Prostate gland (tissue), 2 donors: ENCODE measurements at regions not wholly inside any gene's neighbourhood (a gene's known extent, or its start where the extent isn't known, plus 50 kb on each side); places are given as distances from the start of the nearest gene placed in this dataset.

ENCODE experiments used
- DNase-seq: peaks from one replicate; pipeline ENCODE4 v3.0.0-alpha.2; 2019; ENCODE audit warnings: low spot score
- H3K27ac ChIP-seq, 2 donors: fragments of 200-600 bp; sonication (generic); 2 replicates each; pipeline ENCODE4 v1.5.1; 2017 to 2019
- H3K27me3 ChIP-seq: fragments of 200-600 bp; sonication (generic); replicated peaks from 2 replicates; pipeline ENCODE4 v1.5.1; 2019; ENCODE audit not compliant: insufficient read depth
- H3K36me3 ChIP-seq, 2 donors: fragments of 200-600 bp; sonication (generic); 1 replicate in 1 of 2; 2 replicates in 1 of 2; pipeline versions ENCODE4 v1.5.1 to v1.8.1; 2017 to 2019
- H3K4me1 ChIP-seq: fragments of 200-600 bp; sonication (generic); replicated peaks from 2 replicates; pipeline ENCODE4 v1.5.1; 2019
- H3K4me3 ChIP-seq, 2 donors: fragments of 200-600 bp; sonication (generic); 2 replicates each; pipeline ENCODE4 v1.5.1; 2017 to 2019
- H3K9me3 ChIP-seq: fragments of 200-600 bp; sonication (generic); 2 replicates; pipeline ENCODE4 v1.5.1; 2017
- POLR2A ChIP-seq: fragments of 450-650 bp; IDR thresholded peaks from one replicate; pipeline ENCODE4 v1.6.1; 2016; ENCODE audit warnings: antibody characterized with exemption, mild to moderate bottlenecking
- POLR2AphosphoS5 ChIP-seq: sonication (generic); formaldehyde crosslinking; IDR thresholded peaks from one replicate; pipeline ENCODE4 v1.6.1; 2017; ENCODE audit warnings: antibody characterized with exemption
- WGBS: methylation state at CpG from one replicate; pipeline ENCODE4 v1.1.5; 2018; 5-methylcytosine and 5-hydroxymethylcytosine counted together
- intact Hi-C: fragments of 100-400 bp; cut with DNase I; formaldehyde crosslinking; loops from one replicate; pipeline ENCODE4 v1.14.2; 2022
- TF ChIP-seq, protein P1 (sequence below), 4 experiments: fragments of 200-600 bp in 2 of 4; fragments of 450-650 bp in 2 of 4; sonication (generic) in 2 of 4; IDR thresholded peaks; 1 replicate in 3 of 4; 2 replicates in 1 of 4; pipeline ENCODE4 v1.5.1; 2016 to 2019; ENCODE audit warnings: antibody characterized with exemption in 4 of 4, mild to moderate bottlenecking in 2 of 4, moderate library complexity in 2 of 4

DNA sequence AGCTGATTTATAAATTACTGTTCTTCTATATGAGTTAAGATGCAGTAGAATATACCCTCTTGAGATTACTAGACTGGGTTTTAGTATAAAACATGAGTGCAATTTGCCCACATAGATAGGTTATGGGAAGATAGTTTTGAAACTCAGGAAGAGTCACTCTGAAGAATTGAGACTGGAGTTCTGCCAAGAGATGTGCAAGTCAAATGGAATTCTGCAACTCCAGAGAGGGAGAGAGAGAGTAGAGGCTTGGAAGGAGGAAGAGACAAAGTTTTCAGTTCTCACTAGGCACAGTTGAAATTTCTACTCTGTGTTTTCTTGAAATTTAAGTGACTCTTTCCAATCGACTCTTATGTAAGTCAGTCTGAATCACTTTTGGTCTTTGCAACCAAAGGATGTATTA, 878.8 kb downstream of the TSN start:
- Histone ChIP-seq H3K27me3 (no peaks in the 10 kb centered on the region), H3K27ac (no peak overlapping the region), H3K9me3 (no peaks in the 10 kb centered on the region), H3K4me3 (no peak overlapping the region), H3K36me3 (no peaks in the 10 kb centered on the region), H3K4me1 (no peaks in the 10 kb centered on the region)
- TF ChIP-seq POLR2AphosphoS5 (no peak), POLR2A (no peak)
- TF ChIP-seq, protein P1, sequence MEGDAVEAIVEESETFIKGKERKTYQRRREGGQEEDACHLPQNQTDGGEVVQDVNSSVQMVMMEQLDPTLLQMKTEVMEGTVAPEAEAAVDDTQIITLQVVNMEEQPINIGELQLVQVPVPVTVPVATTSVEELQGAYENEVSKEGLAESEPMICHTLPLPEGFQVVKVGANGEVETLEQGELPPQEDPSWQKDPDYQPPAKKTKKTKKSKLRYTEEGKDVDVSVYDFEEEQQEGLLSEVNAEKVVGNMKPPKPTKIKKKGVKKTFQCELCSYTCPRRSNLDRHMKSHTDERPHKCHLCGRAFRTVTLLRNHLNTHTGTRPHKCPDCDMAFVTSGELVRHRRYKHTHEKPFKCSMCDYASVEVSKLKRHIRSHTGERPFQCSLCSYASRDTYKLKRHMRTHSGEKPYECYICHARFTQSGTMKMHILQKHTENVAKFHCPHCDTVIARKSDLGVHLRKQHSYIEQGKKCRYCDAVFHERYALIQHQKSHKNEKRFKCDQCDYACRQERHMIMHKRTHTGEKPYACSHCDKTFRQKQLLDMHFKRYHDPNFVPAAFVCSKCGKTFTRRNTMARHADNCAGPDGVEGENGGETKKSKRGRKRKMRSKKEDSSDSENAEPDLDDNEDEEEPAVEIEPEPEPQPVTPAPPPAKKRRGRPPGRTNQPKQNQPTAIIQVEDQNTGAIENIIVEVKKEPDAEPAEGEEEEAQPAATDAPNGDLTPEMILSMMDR (IDR thresholded peaks at IDR 0.05): no peak
- no peak for DNase-seq
- intact Hi-C loops: no loop called here
- 76% methylated on average over 1 of the region's 1 CpG for WGBS

DNA sequence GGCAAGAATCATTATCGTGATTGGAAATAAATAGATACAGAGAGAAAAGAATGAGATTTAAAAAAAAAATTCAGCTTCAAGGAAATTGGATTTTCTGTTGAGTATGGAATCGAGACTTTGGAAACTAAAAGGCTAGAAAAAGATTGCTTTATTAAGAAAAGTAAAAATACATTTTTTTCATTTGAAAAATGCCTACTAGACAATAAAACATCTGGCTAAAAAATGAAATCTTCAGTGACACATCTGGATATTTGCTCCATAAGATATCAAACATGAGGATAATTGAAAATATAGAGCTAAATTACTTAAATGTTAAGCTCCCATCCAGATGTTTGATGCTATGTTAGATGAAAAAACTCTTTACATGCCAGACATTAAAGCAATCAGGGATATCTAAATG, 879.5 kb downstream of the TSN start:
- Histone ChIP-seq H3K27ac (no peak overlapping the region), H3K4me3 (no peak overlapping the region), H3K27me3 (no peaks in the 10 kb centered on the region), H3K9me3 (no peaks in the 10 kb centered on the region), H3K36me3 (no peaks in the 10 kb centered on the region), H3K4me1 (no peaks in the 10 kb centered on the region)
- intact Hi-C loops: no loop called here
- TF ChIP-seq POLR2AphosphoS5 (no peak), POLR2A (no peak)
- TF ChIP-seq, protein P1 (IDR thresholded peaks at IDR 0.05): no peak
- DNase-seq: no peak
- WGBS: 94% methylated on average over 2 of the region's 2 CpGs

DNA sequence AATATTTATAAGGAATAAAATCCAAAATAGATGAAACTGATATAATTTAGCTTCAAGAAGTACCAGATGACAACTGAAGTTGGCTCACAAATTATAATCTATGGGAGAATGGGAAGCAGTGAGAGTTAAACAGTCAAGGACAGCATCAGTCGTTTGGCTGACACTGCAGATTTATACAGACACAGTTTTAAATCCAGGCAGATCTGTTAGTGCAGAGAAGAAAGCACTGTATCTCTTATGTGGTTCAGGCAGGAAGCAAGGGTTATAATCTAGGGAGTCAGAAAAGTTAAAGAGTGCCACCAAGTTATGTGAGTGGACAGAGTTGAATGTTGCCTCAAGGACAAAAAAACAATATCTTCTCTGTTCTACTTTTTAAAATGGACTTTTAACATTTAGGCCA, 880.2 kb downstream of the TSN start:
- intact Hi-C loops: no loop called here
- Histone ChIP-seq H3K4me3 (no peak overlapping the region), H3K27ac (no peak overlapping the region), H3K9me3 (no peaks in the 10 kb centered on the region), H3K36me3 (no peaks in the 10 kb centered on the region), H3K27me3 (no peaks in the 10 kb centered on the region), H3K4me1 (no peaks in the 10 kb centered on the region)
- WGBS: 23% methylated on average over 1 of the region's 1 CpG
- no peak for DNase-seq
- TF ChIP-seq POLR2AphosphoS5 (no peak), POLR2A (no peak)
- TF ChIP-seq, protein P1 (IDR thresholded peaks at IDR 0.05): no peak

DNA sequence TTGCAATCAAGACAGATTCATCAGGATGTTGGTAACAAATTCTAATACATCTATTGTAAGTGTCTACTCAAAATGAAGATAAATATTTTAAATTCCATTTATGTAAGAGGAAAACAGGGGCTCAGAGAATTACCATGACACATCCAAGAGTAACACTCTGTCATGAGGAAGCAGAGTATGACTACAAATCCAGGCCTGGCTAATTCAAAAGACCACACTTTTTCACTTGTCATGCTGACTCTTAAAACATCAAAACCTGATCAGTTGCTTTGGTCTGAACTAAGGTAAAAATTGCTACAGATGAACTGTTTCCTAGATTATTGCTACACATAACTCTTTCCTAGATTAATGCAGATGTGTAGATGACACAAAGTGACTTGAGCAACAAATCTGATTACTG, 880.6 kb downstream of the TSN start:
- H3K9me3 ChIP-seq: no peaks in the 10 kb centered on the region
- H3K36me3 ChIP-seq: no peaks in the 10 kb centered on the region
- H3K4me1 ChIP-seq: no peaks in the 10 kb centered on the region
- TF ChIP-seq POLR2AphosphoS5 (no peak), POLR2A (no peak)
- TF ChIP-seq, protein P1 (IDR thresholded peaks at IDR 0.05): no peak
- intact Hi-C loops: no loop called here
- H3K27ac ChIP-seq: no peak overlapping the region
- DNase-seq: no peak
- H3K4me3 ChIP-seq: no peak overlapping the region
- H3K27me3 ChIP-seq: no peaks in the 10 kb centered on the region

DNA sequence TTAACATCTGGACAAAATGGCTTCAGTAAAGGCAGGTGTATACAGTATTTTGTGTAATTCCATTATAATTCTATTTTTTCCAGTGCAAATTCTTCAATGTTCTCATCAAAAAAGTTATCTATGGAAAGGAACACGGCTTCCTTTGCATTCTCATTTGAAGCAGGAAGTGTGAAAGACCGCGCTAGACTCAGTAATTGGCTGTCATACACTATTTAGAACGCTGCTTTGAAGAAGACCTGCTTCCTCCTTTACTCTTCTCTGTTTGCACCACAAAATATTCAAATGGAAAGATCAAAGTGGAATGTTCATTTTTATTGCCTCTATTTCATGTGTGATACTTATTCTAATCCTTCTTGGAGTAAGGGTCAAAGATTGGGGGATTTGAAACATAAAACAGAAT, 883.7 kb downstream of the TSN start:
- Histone ChIP-seq H3K4me1 (no peaks in the 10 kb centered on the region), H3K27me3 (no peaks in the 10 kb centered on the region), H3K27ac (no peak overlapping the region), H3K36me3 (no peaks in the 10 kb centered on the region), H3K9me3 (no peaks in the 10 kb centered on the region), H3K4me3 (no peak overlapping the region)
- intact Hi-C loops: no loop called here
- no peak for TF ChIP-seq POLR2AphosphoS5
- no peak for TF ChIP-seq POLR2A
- TF ChIP-seq, protein P1 (IDR thresholded peaks at IDR 0.05): no peak
- DNase-seq: no peak
- 47% methylated on average over 4 of the region's 4 CpGs for WGBS
